DMS 273 (cell line): ENCODE measurements at regions not wholly inside any gene's neighbourhood (a gene's known extent, or its start where the extent isn't known, plus 50 kb on each side); places are given as distances from the start of the nearest gene placed in this dataset.
"Not testable (repeated sequence)": the region's sequence is repeated elsewhere in the genome, so short reads cannot be mapped to it uniquely, and the experiment has no call there.

Experiments
- DNase-seq: peaks from one replicate; lab custom pipeline; 2025; ENCODE audit not compliant: unreplicated experiment; lab: John Stamatoyannopoulos, UW

GRCh38 chr11:24408202-24408601, 88.7 kb upstream of the LUZP2 start:
- no peak for DNase-seq

DNA sequence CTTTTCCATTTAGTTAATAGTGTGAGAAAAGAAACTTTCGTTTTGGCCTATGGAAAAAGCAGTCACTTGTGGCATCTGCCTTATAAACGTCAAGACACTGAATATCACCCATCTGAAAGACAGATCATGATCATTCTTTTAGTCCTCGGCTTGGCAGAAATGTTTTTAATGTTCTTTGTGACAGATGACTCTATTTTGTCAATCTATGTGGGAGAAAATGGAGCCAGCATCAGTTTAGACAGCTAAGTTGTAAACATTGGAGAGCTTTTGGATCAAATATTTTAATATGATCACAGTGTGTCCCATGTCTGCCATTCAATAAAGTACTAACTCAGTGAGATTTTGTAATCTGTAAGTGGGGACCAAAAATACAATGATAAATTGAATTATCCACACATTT, 85.1 kb upstream of the LUZP2 start:
- no peak for DNase-seq

DNA sequence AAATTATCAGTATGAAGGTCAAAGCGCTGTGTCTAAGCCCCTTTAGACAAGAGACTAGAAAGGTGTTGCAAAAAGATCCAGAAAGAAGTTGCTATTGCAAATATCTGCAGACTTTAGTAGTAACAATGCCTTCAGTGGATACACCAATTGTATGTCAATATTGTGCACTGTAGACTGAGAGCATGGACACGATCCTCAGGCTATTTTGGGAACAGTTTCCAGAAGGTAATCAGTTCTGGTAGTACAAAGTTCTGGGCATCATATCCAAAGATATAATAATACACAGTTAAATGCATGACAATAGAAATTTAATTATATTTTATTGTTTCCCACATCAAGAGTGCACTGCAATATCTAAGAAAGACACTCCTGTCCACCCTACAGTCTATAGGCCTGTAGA, 84.1 kb upstream of the LUZP2 start:
- no peak for DNase-seq

GRCh38 chr11:24413391-24413790, 83.5 kb upstream of the LUZP2 start:
- DNase-seq = no peak

GRCh38 chr11:24415955-24416636, 80.8 kb upstream of the LUZP2 start:
- not testable (repeated sequence) for DNase-seq

- DNase-seq = no peak
Observed at GRCh38 chr11:24421766-24422165, 75.1 kb upstream of the LUZP2 start.

DNA sequence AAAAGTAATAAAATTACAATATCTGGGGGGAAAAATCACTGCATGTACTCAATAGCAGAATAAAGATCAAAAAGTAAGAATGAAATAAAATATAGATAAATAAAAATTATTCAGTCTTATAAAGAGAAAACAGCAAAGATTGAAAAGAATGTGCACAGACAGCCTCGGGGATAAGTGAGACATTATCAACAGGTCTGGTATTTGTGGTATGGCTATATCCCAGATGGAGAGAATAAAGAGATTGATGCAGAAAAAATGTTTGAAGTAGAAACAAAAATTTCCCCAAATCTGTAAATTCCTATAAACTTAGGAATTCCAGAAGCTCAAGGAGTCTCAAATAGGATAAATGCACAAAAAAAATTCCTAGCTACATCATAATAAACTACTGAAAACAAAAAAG, 74.5 kb upstream of the LUZP2 start:
- DNase-seq = no peak

- DNase-seq = no peak
Observed at GRCh38 chr11:24437123-24437522, 59.7 kb upstream of the LUZP2 start.
